HEK293T (cell line): ENCODE measurements at regions not wholly inside any gene's neighbourhood (a gene's known extent, or its start where the extent isn't known, plus 50 kb on each side); places are given as distances from the start of the nearest gene placed in this dataset.

Experiments
- ARNT ChIP-seq: fragments of 450-650 bp; IDR thresholded peaks from 2 replicates; pipeline ENCODE4 v1.6.1; 2017; ENCODE audit warnings: mild to moderate bottlenecking
- BHLHE40 ChIP-seq: fragments of 450-650 bp; IDR thresholded peaks from 2 replicates; pipeline ENCODE4 v1.6.1; 2016; ENCODE audit warnings: mild to moderate bottlenecking, moderate library complexity, borderline replicate concordance
- ELF4 ChIP-seq: fragments of 450-650 bp; IDR thresholded peaks from 2 replicates; pipeline ENCODE4 v1.6.1; 2017; ENCODE audit warnings: antibody characterized with exemption
- FOXA1 ChIP-seq: fragments of 450-650 bp; IDR thresholded peaks from 2 replicates; pipeline ENCODE4 v1.6.1; 2016; ENCODE audit warnings: mild to moderate bottlenecking
- FOXK2 ChIP-seq: fragments of 450-650 bp; IDR thresholded peaks from 2 replicates; pipeline ENCODE4 v1.6.1; 2016; ENCODE audit warnings: mild to moderate bottlenecking
- FOXM1 ChIP-seq: fragments of 450-650 bp; IDR thresholded peaks from 2 replicates; pipeline ENCODE4 v1.6.1; 2017; ENCODE audit warnings: mild to moderate bottlenecking, borderline replicate concordance
- HDGF ChIP-seq: fragments of 450-650 bp; IDR thresholded peaks from 2 replicates; pipeline ENCODE4 v1.6.1; 2017; ENCODE audit warnings: antibody characterized with exemption, borderline replicate concordance
- LEF1 ChIP-seq: fragments of 450-650 bp; IDR thresholded peaks from 2 replicates; pipeline ENCODE4 v1.6.1; 2017; ENCODE audit warnings: mild to moderate bottlenecking, borderline replicate concordance
- NFRKB ChIP-seq: fragments of 450-650 bp; IDR thresholded peaks from 2 replicates; pipeline ENCODE4 v1.6.1; 2016; ENCODE audit warnings: mild to moderate bottlenecking, moderate library complexity
- SP1 ChIP-seq: fragments of 450-650 bp; IDR thresholded peaks from 2 replicates; pipeline ENCODE4 v1.6.1; 2017
- SUZ12 ChIP-seq: fragments of 450-650 bp; IDR thresholded peaks from 2 replicates; pipeline ENCODE4 v1.6.1; 2016; ENCODE audit warnings: mild to moderate bottlenecking
- TARDBP ChIP-seq: fragments of 450-650 bp; IDR thresholded peaks from 2 replicates; pipeline ENCODE4 v1.6.1; 2016
- ZNF384 ChIP-seq: fragments of 450-650 bp; IDR thresholded peaks from 2 replicates; pipeline ENCODE4 v1.6.1; 2016

GRCh38 chr15:39086641-39087040 lies 494.2 kb upstream of the THBS1 start:
- TF ChIP-seq SP1, result no peak
- no peak for TF ChIP-seq ZNF384
- TF ChIP-seq FOXA1, result no peak
- TF ChIP-seq BHLHE40, result no peak
- TF ChIP-seq SUZ12, result no peak
- no peak for TF ChIP-seq FOXK2
- TF ChIP-seq LEF1, result no peak
- TF ChIP-seq ELF4, result no peak
- no peak for TF ChIP-seq ARNT
- no peak for TF ChIP-seq HDGF
- TF ChIP-seq FOXM1, result no peak
- no peak for TF ChIP-seq TARDBP
- TF ChIP-seq NFRKB, result no peak
